HAP-1 (cell line): ENCODE measurements at regions not wholly inside any gene's neighbourhood (a gene's known extent, or its start where the extent isn't known, plus 50 kb on each side); places are given as distances from the start of the nearest gene placed in this dataset.

Experiments used
- DNase-seq, 2 experiments: peaks; one replicate each; pipeline ENCODE4 v3.0.0-alpha.2; 2016 to 2020; ENCODE audit warnings: low spot score in 2 of 2
- H3K27me3 ChIP-seq: fragments of 250-450 bp; sonication (Bioruptor Pico); 2 replicates; pipeline ENCODE4 v1.5.1; 2020; ENCODE audit warnings: low read depth, mild to moderate bottlenecking, moderate library complexity
- H3K36me3 ChIP-seq: fragments of 250-450 bp; sonication (Bioruptor Pico); replicated peaks from 2 replicates; pipeline ENCODE4 v1.5.1; 2020; ENCODE audit warnings: mild to moderate bottlenecking
- H3K4me1 ChIP-seq: fragments of 250-450 bp; sonication (Bioruptor Pico); 2 replicates; pipeline ENCODE4 v1.5.1; 2020; ENCODE audit warnings: mild to moderate bottlenecking
- H3K4me3 ChIP-seq: fragments of 250-450 bp; sonication (Bioruptor Pico); 2 replicates; pipeline ENCODE4 v1.5.1; 2020; ENCODE audit warnings: mild to moderate bottlenecking, moderate library complexity
- H3K9me3 ChIP-seq: fragments of 250-450 bp; sonication (Bioruptor Pico); 2 replicates; pipeline ENCODE4 v1.5.1; 2020; ENCODE audit warnings: mild to moderate bottlenecking, moderate library complexity
- in situ Hi-C: fragments of 300-500 bp; cut with MboI; formaldehyde crosslinking; loops from 3 replicates; pipeline ENCODE4 v1.14.3; 2020; ENCODE audit warnings: low sequenced_read_pairs, inconsistent platforms, mixed read lengths

DNA sequence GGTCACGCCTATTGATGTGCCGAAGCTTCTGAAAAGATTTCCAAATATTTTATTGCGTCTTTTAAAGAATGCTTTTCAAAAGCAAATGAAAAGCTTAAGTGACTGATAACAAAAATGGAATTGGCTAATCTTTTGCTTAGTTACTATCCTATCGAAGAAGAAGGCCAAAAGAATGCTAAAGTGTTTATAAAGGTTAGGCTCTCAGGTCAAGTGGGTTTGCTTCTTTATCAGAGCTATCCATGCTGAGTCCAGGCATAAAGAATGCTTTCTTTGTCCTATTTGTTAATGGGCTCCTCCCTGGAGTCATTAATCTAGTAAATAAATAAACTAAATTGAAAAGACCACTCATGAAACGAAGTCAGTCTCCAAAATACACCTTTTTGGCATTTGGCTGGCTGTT, 133.4 kb upstream of the LYPLAL1 start:
- in situ Hi-C loops = no loop called here
- no peaks in the 10 kb centered on the region for H3K36me3 ChIP-seq
- H3K9me3 ChIP-seq = no peaks in the 10 kb centered on the region
- H3K27me3 ChIP-seq = no peaks in the 10 kb centered on the region
- peaks cover 32% of the 10 kb centered on the region for H3K4me1 ChIP-seq
- no peak overlapping the region for H3K4me3 ChIP-seq
- peak; percentile 9 to 91 for DNase-seq

GRCh38 chr1:219041141-219041540, 132.5 kb upstream of the LYPLAL1 start:
- Histone ChIP-seq H3K9me3 (no peaks in the 10 kb centered on the region), H3K36me3 (no peaks in the 10 kb centered on the region), H3K4me1 (peaks cover 32% of the 10 kb centered on the region), H3K27me3 (no peaks in the 10 kb centered on the region), H3K4me3 (no peak overlapping the region)
- in situ Hi-C loops = no loop called here
- DNase-seq = no peak

DNA sequence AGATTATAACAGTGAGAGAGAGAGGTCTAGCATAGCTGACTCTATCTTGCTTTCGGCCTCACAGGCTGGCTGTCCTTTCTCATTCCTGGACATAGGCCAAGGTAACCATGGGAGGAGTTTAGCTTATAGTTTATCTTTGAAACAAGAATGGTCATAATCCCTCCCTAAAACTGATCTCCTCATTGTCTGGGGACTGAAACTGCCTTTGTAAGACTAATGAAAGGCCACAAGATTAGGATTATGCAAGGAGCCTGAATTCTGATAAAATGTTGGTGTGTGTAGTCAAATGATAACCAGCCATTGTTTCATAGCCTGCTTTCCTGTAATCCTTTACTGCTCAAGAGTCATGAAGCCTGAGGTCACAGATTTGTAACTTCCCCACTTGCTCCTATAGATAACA, 131.9 kb upstream of the LYPLAL1 start:
- peak; percentile 76 to 84 for DNase-seq
- Histone ChIP-seq H3K9me3 (no peaks in the 10 kb centered on the region), H3K4me1 (peaks cover 32% of the 10 kb centered on the region), H3K27me3 (no peaks in the 10 kb centered on the region), H3K36me3 (no peaks in the 10 kb centered on the region), H3K4me3 (no peak overlapping the region)
- in situ Hi-C loops = no loop called here

DNA sequence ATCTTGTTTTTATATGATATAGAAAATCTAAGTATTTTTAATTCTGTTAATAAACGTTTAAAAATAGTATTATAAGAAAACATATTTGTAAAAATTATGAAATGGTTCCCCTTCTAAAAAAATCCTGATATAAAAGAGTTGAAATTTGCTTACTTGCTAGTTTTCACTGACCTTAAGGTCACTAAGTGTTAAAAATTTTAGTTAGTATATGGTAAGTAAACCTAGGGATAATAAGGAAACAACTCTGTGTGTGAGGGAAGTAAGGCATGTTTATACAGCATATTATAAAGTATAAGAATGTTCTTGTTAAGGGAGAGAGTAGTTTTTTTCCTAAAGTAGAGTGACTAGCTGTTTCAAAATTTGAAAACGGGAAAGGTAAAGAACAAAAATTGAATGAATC, 130.9 kb upstream of the LYPLAL1 start:
- Histone ChIP-seq H3K36me3 (no peaks in the 10 kb centered on the region), H3K27me3 (no peaks in the 10 kb centered on the region), H3K4me3 (no peak overlapping the region), H3K9me3 (no peaks in the 10 kb centered on the region), H3K4me1 (peaks cover 25% of the 10 kb centered on the region)
- no peak for DNase-seq
- in situ Hi-C loops = no loop called here

DNA sequence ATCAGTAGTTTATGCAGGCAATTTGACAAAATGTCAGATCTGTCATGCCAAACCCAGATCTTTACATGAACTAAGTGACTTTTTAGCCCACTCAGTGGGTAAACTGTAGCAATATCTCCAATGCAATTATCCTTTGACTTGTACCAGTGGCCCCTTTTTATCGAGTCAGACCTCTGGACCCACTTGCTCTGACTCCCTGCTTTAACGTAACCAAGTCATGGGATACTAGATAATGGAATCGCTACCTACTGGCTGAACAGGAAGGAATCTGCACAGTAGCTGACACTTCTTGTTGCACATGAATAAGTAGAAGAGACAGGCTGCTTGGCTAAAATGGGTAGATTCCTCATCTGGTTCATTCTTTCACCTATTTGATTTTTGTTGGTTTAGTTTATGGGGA, 128.4 kb upstream of the LYPLAL1 start:
- in situ Hi-C loops = no loop called here
- no peaks in the 10 kb centered on the region for H3K36me3 ChIP-seq
- H3K27me3 ChIP-seq = no peaks in the 10 kb centered on the region
- H3K4me1 ChIP-seq = peaks cover 13% of the 10 kb centered on the region
- no peak overlapping the region for H3K4me3 ChIP-seq
- no peak for DNase-seq
- no peaks in the 10 kb centered on the region for H3K9me3 ChIP-seq

DNA sequence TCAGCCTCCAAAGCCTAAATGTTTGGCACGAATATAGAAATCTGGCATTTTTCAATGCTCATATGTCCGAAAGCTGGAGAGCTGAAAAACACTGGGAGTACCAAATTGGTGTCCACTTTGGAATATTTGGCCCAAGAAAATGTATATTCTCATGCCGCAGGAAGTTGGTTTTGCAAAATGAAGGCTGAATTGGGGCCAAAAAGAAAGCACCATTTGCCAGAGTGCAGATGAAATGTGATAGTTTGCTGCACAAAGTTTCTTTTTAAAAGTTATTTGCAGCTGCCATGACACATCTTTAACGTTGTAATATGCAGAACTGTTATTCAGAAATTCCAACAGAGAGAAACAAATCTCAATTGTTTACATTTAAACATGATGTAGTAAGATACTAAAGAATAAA, 124.2 kb upstream of the LYPLAL1 start:
- Histone ChIP-seq H3K27me3 (no peaks in the 10 kb centered on the region), H3K36me3 (no peaks in the 10 kb centered on the region), H3K4me3 (no peak overlapping the region), H3K9me3 (no peaks in the 10 kb centered on the region), H3K4me1 (no peaks in the 10 kb centered on the region)
- no peak for DNase-seq
- in situ Hi-C loops = no loop called here

DNA sequence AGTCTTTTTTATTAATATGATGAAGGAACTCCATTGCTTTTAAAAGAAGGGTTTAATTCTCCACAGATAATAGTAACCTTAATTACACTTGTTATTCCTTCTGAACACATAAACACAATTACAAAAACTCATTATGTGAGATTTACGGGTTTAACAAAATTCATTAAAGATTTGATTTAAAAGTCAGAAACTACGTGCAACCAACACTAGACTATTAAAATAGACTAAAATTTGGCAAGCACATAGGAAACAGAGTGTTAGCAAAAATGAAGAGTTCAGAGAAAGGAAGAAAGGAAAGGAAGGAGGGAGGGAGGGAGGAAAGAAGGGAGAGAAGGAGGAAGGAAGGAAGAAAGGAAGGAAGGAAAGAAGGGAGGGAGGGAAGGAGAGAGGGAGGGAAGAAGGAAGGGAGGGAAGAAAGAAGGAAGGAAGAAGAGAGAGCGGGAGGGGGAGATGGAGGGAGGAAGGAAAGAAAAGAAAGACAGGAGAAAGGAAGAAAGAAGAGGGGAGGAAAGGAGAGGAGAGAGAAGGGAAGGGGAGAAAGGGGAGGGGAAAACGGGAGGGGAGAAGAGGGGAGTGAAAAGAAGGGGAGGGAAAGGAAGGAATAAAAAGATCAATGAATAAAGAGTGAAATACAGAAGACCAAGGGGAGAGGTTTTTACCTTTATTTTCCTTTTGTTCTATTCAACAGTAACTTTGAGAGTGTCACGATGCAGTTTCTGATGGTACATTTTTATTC, 123.4 kb upstream of the LYPLAL1 start:
- Histone ChIP-seq H3K4me3 (no peak overlapping the region), H3K9me3 (no peaks in the 10 kb centered on the region), H3K4me1 (no peaks in the 10 kb centered on the region), H3K36me3 (no peaks in the 10 kb centered on the region), H3K27me3 (no peaks in the 10 kb centered on the region)
- in situ Hi-C loops = loop anchor here (25.0 kb wide), 1 partner anchor 713 kb away; the partner anchor contains the start of gene TGFB2
- no peak for DNase-seq

- H3K27me3 ChIP-seq = no peaks in the 10 kb centered on the region
- in situ Hi-C loops = loop anchor here (25.0 kb wide), 1 partner anchor 713 kb away; the partner anchor contains the start of gene TGFB2
- DNase-seq = no peak
- no peaks in the 10 kb centered on the region for H3K36me3 ChIP-seq
- H3K9me3 ChIP-seq = no peaks in the 10 kb centered on the region
- H3K4me1 ChIP-seq = no peaks in the 10 kb centered on the region
- no peak overlapping the region for H3K4me3 ChIP-seq
Observed at GRCh38 chr1:219050822-219051125, 122.9 kb upstream of the LYPLAL1 start.

GRCh38 chr1:219051547-219051946, 122.1 kb upstream of the LYPLAL1 start:
- Histone ChIP-seq H3K36me3 (no peaks in the 10 kb centered on the region), H3K4me3 (no peak overlapping the region), H3K9me3 (no peaks in the 10 kb centered on the region), H3K4me1 (no peaks in the 10 kb centered on the region), H3K27me3 (no peaks in the 10 kb centered on the region)
- in situ Hi-C loops = loop anchor here (25.0 kb wide), 1 partner anchor 714 kb away; the partner anchor contains the start of gene TGFB2
- no peak for DNase-seq

DNA sequence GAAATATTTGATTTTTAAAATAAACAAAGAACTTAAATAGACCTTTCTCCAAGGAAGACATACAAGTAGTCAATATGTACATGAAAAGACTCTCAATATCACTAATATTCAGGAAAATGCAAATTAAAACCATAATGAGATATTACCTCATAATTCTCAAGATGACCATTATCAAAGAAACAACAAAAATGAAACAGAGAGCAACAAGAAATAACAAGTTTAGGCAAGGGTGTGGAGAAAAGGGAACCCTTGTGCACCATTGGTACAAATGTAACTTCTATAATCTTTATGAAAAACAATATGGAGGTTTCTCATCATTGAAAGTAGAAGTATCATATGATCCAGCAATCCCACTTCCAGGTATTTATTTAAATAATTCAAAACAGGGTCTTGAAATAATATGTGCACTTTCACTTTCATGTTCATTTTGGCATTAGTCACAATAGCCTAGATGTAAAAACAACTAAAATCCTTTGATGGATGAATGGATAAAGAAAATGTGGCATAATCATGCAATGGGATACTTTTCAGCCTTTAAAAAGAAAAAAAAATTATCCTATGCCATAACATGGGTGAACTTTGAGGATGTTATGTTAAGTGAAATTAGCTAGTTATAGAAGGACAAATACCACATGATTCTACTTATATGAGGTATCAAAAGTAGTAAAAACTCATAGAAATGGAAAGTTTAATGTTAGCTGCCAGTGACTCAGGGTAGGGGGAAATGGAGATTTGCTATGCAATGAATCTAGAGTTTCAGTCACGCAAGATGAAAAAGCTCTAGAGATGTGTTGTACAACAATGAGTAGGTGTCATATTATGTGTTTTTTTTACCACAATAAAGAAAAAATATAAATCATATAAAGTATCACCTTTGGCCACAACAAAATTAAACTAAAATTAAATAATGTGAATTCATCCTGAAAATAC, 114.5 kb upstream of the LYPLAL1 start:
- Histone ChIP-seq H3K9me3 (no peaks in the 10 kb centered on the region), H3K4me1 (no peaks in the 10 kb centered on the region), H3K27me3 (no peaks in the 10 kb centered on the region), H3K4me3 (no peak overlapping the region), H3K36me3 (no peaks in the 10 kb centered on the region)
- in situ Hi-C loops = loop anchor here (25.0 kb wide), 1 partner anchor 722 kb away; the partner anchor contains the start of gene TGFB2
- no peak for DNase-seq

GRCh38 chr1:219060798-219061197, 112.9 kb upstream of the LYPLAL1 start:
- no peak overlapping the region for H3K4me3 ChIP-seq
- no peak for DNase-seq
- no peaks in the 10 kb centered on the region for H3K36me3 ChIP-seq
- H3K27me3 ChIP-seq = no peaks in the 10 kb centered on the region
- H3K4me1 ChIP-seq = no peaks in the 10 kb centered on the region
- in situ Hi-C loops = loop anchor here (25.0 kb wide), 1 partner anchor 723 kb away; the partner anchor contains the start of gene TGFB2
- H3K9me3 ChIP-seq = no peaks in the 10 kb centered on the region

DNA sequence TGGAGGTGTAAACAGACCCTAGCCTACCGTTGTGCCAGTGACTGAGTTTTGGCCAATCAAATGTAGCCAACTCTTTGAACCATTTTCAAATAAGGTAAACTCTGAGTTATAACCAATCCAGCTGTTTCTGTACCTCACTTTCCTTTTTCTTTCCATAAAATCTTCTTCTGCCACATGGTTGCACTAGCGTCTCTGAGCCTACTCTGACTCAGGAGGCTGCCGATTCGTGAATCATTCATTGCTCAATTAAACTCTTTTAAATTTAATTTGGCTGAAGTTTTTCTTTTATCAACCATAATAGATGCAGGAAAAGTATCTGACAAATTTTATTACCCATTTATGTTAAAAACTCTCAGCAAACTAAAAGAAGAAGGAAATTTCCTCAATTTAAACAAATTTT, 111.5 kb upstream of the LYPLAL1 start:
- Histone ChIP-seq H3K27me3 (no peaks in the 10 kb centered on the region), H3K9me3 (no peaks in the 10 kb centered on the region), H3K36me3 (no peaks in the 10 kb centered on the region), H3K4me3 (no peak overlapping the region), H3K4me1 (peaks cover 5% of the 10 kb centered on the region; the same call in 1 of the 2 replicates)
- DNase-seq = no peak
- in situ Hi-C loops = loop anchor here (25.0 kb wide), 1 partner anchor 725 kb away; the partner anchor contains the start of gene TGFB2

DNA sequence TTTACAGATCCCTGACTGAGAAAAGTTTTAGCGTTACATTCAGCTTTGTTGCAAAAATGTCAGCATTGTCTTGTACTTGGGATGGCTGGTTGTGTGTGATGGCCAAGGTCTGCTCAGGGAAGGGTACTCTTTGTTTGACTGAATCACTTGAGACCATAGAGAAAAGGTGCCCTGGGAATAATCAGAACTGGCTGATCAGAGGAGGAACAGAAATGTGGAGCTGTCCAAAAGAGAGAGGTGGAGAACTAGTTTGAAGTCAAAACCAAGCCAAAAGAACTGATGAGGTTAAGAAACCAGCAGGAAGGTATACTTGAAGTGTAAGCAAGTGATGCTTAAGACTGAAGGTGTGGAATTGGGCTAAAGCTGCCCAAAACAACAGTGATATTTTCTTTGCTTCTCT, 107.6 kb upstream of the LYPLAL1 start:
- Histone ChIP-seq H3K36me3 (no peaks in the 10 kb centered on the region), H3K27me3 (no peaks in the 10 kb centered on the region), H3K9me3 (no peaks in the 10 kb centered on the region), H3K4me1 (peaks cover 5% of the 10 kb centered on the region; the same call in 1 of the 2 replicates), H3K4me3 (no peak overlapping the region)
- in situ Hi-C loops = loop anchor here (25.0 kb wide), 1 partner anchor 729 kb away; the partner anchor contains the start of gene TGFB2
- no peak for DNase-seq
